ENCODE measurements at regions not wholly inside any gene's neighbourhood (a gene's known extent, or its start where the extent isn't known, plus 50 kb on each side); places are given as distances from the start of the nearest gene placed in this dataset.
"Not testable (repeated sequence)": the region's sequence is repeated elsewhere in the genome, so short reads cannot be mapped to it uniquely, and the experiment has no call there.

GRCh38 chr2:194867328-194867727 lies 789.7 kb upstream of the SLC39A10 start:
- no peak overlapping the region for H3K27ac ChIP-seq
- TF ChIP-seq, protein P1, sequence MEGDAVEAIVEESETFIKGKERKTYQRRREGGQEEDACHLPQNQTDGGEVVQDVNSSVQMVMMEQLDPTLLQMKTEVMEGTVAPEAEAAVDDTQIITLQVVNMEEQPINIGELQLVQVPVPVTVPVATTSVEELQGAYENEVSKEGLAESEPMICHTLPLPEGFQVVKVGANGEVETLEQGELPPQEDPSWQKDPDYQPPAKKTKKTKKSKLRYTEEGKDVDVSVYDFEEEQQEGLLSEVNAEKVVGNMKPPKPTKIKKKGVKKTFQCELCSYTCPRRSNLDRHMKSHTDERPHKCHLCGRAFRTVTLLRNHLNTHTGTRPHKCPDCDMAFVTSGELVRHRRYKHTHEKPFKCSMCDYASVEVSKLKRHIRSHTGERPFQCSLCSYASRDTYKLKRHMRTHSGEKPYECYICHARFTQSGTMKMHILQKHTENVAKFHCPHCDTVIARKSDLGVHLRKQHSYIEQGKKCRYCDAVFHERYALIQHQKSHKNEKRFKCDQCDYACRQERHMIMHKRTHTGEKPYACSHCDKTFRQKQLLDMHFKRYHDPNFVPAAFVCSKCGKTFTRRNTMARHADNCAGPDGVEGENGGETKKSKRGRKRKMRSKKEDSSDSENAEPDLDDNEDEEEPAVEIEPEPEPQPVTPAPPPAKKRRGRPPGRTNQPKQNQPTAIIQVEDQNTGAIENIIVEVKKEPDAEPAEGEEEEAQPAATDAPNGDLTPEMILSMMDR (IDR thresholded peaks at IDR 0.05): peak in 3 of 7 experiments; percentile 16 to 39 (median 24)
- TF ChIP-seq EP300 (IDR thresholded peaks at IDR 0.05): no peak
- no peaks in the 10 kb centered on the region for H3K36me3 ChIP-seq
- H3K4me3 ChIP-seq: no peak overlapping the region
- no peaks in the 10 kb centered on the region for H3K4me1 ChIP-seq
- no peaks in the 10 kb centered on the region for H3K27me3 ChIP-seq
- intact Hi-C loops (cut with DNase I; ENCODE audit: low total_unique reads): no loop called here
- 25 to 45% (median 38%) methylated on average over 1 of the region's 1 CpG for WGBS, 5 donors
- no peaks in the 10 kb centered on the region for H3K9me3 ChIP-seq
- DNase-seq: peak in 1 of 2 donors; percentile 4

- Histone ChIP-seq H3K36me3 (no peaks in the 10 kb centered on the region), H3K9me3 (no peaks in the 10 kb centered on the region), H3K27me3 (no peaks in the 10 kb centered on the region), H3K27ac (no peak overlapping the region), H3K4me1 (no peaks in the 10 kb centered on the region), H3K4me3 (no peak overlapping the region)
- 74 to 79% (median 76%) methylated on average over 5 of the region's 5 CpGs for WGBS, 5 donors
- TF ChIP-seq, protein P1 (IDR thresholded peaks at IDR 0.05): no peak
- TF ChIP-seq POLR2AphosphoS5 (IDR thresholded peaks at IDR 0.05) (no peak), POLR2A (IDR thresholded peaks at IDR 0.05) (no peak), EP300 (IDR thresholded peaks at IDR 0.05) (no peak)
- intact Hi-C loops (cut with DNase I; ENCODE audit: low total_unique reads): no loop called here
- no peak for DNase-seq
These were observed 802.1 kb upstream of the SLC39A10 start for GRCh38 chr2:194854941-194855340.

- TF ChIP-seq, protein P1 (IDR thresholded peaks at IDR 0.05): no peak
- intact Hi-C loops (cut with DNase I; ENCODE audit: low total_unique reads): no loop called here
- Histone ChIP-seq H3K4me1 (no peaks in the 10 kb centered on the region), H3K27ac (no peak overlapping the region), H3K9me3 (peaks cover 0 to 10% (median 1%) of the 10 kb centered on the region in 4 donors), H3K27me3 (no peaks in the 10 kb centered on the region), H3K36me3 (no peaks in the 10 kb centered on the region), H3K4me3 (no peak overlapping the region)
- WGBS, 5 donors: 58 to 82% (median 78%) methylated on average over 8 of the region's 8 CpGs
- DNase-seq: no peak
These were observed 814.2 kb upstream of the SLC39A10 start for GRCh38 chr2:194842871-194843270.

- H3K9me3 ChIP-seq; DNase-seq; H3K36me3 ChIP-seq; H3K27ac ChIP-seq; H3K4me1 ChIP-seq; H3K27me3 ChIP-seq; H3K4me3 ChIP-seq; intact Hi-C loops (cut with DNase I; ENCODE audit: low total_unique reads): not testable (repeated sequence)
- 70 to 80% (median 75%) methylated on average over 2 of the region's 2 CpGs for WGBS, 5 donors
These were observed 822.7 kb upstream of the SLC39A10 start for GRCh38 chr2:194834371-194834770.

DNA sequence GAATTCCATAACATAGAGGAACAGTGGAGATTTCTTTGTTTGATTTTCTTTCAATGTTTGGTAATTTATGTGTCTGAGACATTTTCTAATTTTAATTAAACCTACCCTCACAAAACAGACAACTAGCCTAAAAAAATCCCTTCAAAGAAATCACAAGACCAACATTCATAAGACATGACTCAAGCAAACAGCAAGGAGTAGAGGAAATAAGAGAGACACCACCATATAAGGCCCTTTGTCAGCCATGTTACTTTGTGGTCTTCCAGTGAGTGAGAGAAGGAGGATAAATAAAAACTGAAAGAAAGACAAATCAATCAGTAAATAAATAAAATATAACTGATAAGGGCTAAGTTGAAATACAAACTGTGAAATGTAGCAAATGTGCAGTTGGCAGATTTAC lies 830.8 kb upstream of the SLC39A10 start:
- no peak for TF ChIP-seq POLR2A (IDR thresholded peaks at IDR 0.05)
- no peak for TF ChIP-seq POLR2AphosphoS5 (IDR thresholded peaks at IDR 0.05)
- no peak for TF ChIP-seq EP300 (IDR thresholded peaks at IDR 0.05)
- TF ChIP-seq, protein P1 (IDR thresholded peaks at IDR 0.05): no peak
- DNase-seq: no peak
- H3K4me1 ChIP-seq: no peaks in the 10 kb centered on the region
- no peak overlapping the region for H3K27ac ChIP-seq
- no peak overlapping the region for H3K4me3 ChIP-seq
- H3K9me3 ChIP-seq: no peaks in the 10 kb centered on the region
- intact Hi-C loops (cut with DNase I; ENCODE audit: low total_unique reads): no loop called here
- no peaks in the 10 kb centered on the region for H3K36me3 ChIP-seq
- no peaks in the 10 kb centered on the region for H3K27me3 ChIP-seq

Data from stomach (tissue), 8 donors.